Fibroblast of lung (primary cell): ENCODE measurements at regions not wholly inside any gene's neighbourhood (a gene's known extent, or its start where the extent isn't known, plus 50 kb on each side); places are given as distances from the start of the nearest gene placed in this dataset.

Source experiments
- CTCF ChIP-seq, 2 donors: IDR thresholded peaks in 1 of 2; conservative IDR thresholded peaks in 1 of 2; 1 replicate in 1 of 2; 2 replicates in 1 of 2; pipeline ENCODE4 v1.5.1; 2011 to 2012; ENCODE audit warnings: low read length in 2 of 2, control low read depth in 1 of 2, inconsistent platforms in 1 of 2, low read depth in 1 of 2, mild to moderate bottlenecking in 1 of 2
- EZH2 ChIP-seq: IDR thresholded peaks from 2 replicates; pipeline ENCODE4 v1.5.1; 2012; ENCODE audit warnings: low read length, control low read depth, mild to moderate bottlenecking; ENCODE audit errors: missing control alignments

GRCh38 chrX:145630806-145631435, 186.7 kb upstream of the SLITRK2 start:
- no peak for TF ChIP-seq CTCF (conservative IDR thresholded peaks at IDR 0.05 in 1 of 2, IDR thresholded peaks at IDR 0.05 in 1 of 2; ENCODE audit: low read depth in 1 of 2, low read length in 2 of 2)
- no peak for TF ChIP-seq EZH2
